HG03280 (cell line): ENCODE measurements at regions not wholly inside any gene's neighbourhood (a gene's known extent, or its start where the extent isn't known, plus 50 kb on each side); places are given as distances from the start of the nearest gene placed in this dataset.
"Not testable (repeated sequence)": the region's sequence is repeated elsewhere in the genome, so short reads cannot be mapped to it uniquely, and the experiment has no call there.

Source experiments
- ATAC-seq: cut with Tn5 transposase; IDR thresholded peaks from one replicate; pipeline ENCODE4 v1.9.1; 2021; ENCODE audit warnings: mild to moderate bottlenecking, moderate library complexity; ENCODE audit not compliant: unreplicated experiment

DNA sequence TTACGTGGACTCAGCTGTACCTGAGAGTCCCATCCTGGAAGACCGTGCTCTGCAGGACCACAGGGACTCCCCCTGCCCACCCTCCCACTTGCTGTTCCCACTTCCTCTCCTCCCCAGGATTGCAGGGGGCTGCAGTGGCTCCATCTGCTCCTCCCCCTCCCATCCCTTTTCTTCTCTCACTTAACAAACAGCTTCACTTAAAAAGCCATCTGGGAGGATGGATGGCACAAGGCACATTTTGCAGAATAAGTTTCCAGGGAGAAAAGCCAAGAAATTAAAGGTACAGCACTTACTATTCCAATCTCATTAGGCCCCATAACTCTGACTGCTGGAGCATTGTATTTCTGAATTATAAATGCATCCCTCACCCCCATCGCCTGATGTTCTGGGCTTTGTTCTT is 458.7 kb downstream of the PTPRU start:
- no peak for ATAC-seq

DNA sequence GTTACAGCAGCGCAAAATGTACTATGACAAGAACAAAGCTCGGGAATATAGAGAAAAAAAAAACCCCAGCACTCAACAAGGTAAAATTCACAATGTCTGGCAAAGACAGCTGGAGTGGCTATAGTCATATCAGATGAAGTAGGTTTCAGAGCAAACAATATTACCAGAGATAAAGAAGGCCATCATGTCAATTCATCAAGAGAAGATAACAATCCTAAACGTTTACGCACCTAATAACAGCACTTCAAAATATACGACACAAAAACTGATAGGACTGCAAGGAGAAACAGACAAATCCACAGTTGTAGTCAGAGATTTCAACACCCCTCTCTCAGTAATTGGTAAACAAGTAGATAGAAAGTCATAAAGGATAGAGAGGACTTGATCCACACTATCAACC is 455.2 kb downstream of the PTPRU start:
- ATAC-seq = no peak

DNA sequence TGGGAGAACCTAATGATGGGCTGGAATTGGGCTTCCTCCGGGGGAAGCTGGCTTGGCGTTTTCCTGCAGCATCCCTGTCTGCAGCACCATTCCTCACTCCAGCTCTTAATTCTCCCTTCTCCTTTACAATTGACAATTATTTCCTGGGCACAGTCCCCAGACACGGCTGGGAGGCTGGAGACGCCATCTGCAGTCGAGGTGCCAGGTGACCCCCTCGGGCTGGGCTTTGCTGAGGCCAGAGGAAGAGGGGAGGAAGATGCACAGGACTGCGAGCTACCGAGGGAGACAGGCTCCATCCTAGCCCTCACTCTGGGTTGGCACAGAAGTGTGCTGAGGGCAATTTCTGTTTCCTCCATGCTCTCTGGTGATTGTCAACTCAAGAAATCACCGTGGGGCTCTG is 453.8 kb downstream of the PTPRU start:
- no peak for ATAC-seq

DNA sequence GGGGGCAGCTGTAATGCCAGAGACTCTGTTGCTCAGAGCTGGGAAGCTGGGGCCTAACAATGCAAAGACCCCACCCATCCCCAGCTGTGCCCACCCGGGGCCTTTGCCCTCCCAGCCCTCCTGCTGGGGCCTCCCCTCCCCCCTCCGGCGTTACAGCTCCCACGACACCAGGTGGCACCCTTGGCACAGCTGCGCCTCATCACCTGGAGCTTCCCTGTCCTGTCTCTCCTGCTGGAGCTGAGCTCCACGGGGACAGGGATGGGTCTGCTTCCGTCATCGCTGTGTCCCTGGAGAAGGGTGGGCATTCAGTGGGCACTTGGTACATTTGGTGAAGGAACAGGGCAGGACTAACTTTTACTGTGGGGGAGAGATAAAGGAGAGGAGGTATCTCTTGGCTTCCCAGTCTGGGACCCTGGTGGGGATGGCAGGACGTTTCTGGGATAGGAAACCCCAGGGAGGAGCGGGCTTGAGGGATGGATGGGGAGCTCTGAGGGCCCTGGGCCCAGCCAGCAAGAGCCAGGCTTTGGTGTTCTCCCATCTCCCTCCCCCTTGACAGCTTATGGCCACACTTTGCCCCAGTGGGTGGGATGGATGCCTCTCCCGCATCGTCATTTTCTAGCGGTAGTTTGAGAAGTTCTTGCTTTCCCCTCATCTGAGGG is 453.2 kb downstream of the PTPRU start:
- no peak for ATAC-seq

DNA sequence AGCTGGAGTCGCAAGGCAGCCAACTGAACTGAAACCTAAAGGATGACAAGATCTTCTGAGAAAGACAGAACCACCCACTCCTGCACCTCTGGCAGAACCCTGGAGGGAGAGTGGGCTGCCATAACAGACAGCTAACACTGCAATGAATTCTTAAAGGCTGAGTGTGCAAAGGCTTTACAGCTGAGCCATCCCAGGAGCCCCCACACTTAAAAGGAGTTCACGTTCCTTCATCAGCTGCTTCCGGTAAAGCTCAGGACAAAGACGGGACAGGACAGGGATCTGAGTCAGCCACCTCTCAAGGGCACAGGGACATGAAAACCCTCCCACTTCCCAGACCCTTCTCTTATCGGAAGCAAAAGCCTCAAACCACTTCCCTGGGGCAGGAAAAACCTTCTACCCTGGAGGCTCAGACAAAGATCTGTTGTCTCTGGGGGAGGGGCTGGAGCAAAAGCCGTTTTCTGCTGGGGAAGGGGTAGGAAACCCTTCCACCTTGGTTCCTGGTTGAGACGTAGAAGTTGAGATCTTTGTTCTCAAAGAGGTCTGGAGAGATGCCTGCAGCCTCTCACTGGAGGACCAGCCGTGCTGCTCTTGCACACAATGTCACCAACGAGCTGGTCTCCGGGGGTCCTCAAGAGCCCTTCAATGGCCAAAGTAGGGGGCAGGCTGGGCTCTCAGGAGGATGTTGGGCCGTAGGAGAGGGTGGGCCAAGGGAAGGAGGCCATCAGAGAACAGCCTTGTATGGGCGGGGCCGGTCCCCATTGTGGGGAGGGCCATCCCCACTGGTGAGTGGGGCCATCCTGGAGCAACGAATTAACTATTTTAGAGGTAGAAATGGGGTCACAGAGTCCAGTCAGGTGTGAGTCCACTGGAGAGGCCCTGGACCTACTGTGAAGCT is 452.4 kb downstream of the PTPRU start:
- ATAC-seq = no peak

DNA sequence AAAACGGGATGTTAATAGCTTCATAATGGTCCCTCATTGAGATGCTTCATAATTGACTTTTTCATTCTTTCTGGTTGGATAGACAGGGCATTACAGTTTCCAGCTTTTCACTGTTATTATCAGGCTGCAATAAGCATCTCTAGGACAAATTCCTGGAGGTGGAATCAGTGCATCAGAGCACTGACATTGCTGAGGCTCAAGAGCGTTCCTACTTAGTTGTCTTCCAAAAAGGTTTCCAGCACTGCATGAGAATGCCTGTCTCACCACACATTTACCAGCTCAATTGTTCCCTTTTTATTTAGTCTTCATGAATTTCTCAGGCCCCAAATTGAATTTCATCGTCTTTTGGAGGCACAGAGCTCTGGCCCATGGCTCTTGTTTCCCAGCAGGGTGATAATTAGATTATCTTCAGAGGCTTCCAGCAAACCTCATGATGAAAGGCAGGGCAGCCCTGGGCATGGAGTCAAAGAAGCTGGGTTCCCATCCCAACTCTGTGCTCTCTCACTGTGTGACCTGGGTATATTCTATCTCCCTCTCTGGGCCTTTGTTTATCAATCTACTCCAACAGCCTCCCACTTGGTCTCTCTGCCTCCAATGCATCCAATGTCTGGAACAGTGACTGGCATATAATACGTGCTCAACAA is 451.4 kb downstream of the PTPRU start:
- ATAC-seq = no peak

DNA sequence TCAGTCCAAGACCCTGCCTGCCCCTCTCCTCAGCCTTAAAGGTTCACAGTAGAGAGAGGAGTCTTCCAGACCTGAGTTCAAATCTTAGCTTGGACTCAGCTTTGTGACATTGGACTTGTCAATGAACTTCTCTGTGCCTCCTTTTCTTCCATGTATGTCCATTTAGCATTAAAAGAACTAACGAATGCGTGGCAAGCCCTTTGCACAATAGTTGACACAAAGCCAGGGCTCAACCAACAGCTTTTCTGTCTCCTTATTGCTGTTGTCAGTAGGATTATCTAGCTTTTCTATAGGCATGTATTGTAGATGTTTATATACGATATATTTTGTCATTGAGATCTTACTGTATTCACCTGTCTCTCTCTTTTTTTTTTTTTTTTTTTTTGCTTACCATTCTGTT is 450.8 kb downstream of the PTPRU start:
- ATAC-seq = no peak

DNA sequence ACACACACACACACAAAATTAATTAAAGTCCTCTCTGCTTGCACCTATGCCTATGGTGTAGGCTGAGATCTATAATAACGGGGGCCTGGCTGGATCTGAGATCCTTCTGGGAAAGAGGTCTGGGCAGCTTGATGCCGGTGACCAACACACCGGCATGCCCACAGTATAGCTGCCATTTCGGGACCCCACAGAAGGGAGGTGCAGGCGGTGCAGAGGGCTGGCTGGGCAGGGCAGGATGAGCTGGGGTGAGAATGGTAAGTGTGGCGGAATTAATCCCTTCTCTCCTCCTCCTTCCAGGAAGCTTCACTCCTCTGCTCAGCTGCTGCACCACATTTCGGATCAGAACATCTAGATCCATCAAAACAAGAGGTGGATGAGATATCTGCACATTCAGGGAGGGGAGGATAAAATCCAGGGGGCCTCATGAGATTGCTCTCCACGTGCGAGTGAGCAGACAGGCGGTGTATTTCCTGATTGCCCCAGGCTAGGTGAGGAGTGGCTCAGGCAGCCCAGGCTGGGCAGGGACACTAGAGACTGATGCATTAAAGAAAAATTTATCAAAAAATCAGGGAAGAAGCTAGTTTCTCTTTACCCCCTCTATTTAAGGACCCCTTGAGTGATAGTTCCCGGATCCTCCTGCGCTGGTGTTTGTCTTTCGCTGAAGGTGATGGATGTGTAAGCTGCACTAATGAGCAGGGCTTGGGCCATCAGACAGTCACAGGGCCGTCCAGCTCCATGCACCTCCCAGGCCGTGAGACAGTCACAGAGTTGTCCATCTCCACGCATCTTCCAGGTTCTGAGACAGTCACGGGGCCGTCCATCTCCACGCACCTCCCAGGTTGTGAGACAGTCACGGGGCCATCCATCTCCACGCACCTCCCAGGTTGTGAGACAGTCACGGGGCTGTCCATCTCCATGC is 449.9 kb downstream of the PTPRU start:
- no peak for ATAC-seq

DNA sequence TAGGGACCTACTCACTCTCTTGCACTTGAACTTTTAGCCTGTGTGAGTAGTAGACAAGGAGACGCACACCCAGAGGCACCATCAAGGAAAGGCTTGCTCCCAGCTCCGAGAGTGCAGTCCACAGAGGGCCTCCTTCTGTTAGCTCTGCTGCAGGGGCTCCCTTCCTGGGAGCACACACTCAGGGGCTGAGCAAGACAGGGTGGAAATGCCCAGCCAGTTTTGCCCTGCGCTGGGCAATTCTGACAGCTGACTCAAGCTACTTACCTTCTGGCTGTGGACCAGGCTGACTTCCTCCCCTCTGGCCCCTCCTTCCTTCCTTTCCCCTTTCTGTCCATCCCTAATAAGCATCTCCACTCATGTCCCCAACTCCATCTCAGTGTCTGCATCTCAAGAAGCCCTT is 449.1 kb downstream of the PTPRU start:
- ATAC-seq = no peak

DNA sequence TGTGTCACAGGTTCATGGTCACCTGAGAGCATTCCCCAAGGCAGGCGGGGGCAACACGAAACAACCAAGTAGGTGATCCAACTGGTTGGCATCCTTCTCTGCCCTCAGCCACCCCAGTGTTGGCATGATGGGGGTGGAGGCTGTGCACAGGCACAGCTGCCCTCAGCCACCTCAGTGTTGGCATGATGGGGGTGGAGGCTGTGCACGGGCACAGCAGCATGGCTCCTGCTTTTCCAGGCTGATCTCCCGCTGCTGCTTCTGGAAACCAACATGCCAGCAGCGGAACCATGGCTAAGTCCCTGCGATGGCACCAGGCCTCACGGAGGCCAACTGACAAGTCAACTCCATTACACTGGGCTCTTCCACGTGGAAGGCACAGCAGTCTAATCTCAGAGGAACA is 447.8 kb downstream of the PTPRU start:
- no peak for ATAC-seq

DNA sequence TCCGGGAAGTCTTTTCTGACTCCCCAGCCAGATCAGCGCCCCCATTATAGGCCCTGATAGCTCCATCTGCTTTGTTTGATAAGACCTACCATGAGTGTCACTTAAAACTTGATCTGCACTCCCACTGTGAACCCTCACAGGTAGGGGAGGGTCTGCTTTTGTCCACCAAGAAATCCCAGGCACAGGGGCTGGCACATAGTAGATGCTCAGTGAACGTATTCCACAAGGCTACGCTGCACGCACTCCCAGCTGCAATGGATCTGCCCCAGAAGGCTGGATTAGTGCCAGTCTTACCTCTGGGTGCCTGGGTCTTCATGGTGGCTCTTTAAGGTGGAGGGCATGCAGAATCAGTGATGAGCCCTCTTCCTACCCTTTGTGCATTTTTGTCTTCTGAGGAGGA is 447.1 kb downstream of the PTPRU start:
- ATAC-seq = no peak

DNA sequence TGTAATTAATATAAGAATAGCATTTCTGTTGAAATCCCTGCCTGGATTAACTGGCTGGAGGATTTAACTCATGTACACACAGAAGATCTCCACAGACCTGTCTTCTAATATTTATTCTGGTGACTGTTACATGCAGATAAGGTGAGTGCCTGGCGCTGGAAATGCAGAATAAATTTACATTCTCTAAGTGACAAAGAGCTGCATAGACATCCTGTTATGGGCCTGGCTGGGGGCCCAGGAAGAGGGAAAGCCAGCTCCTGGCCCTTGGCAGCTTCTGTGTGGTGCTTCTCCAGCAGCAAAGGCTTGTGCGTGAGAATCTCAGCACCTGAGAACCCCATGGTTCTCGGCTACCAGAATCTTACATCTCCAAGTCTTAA is 446.6 kb downstream of the PTPRU start:
- no peak for ATAC-seq

DNA sequence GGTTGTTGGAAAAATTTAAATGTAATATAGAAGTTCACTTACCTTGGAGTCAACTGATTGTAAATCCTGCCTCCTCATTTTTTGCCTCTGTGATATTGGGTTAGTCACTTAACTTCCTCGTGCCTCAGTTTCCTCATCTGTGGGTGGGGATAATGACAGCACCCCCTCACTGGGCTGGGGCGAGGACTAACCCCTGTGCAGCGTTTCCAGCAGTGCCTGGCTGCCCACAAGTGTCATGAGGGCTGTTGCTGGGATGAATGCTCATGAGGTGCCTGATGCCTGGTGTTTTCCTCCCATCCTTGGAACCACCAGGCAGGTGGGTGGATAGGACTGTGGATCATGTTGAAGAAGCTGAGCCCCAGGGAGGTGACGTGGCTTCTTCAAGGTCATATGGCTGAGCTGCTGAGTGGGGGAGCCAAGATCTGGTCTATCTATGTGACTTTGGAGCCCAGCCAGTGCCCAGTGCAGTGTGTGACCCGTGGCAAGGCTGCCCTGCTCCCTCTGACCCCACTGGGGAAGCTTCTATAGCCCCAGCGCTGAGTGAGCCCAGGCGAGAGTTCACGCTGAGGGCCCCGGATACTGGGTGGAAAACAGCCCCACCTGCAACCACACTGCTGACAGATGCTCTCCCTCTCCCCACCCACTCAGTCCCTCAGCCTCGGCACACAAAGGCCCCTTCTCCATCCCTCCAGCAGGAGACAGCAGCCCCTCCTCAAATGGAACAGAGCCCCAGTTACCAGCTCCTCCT is 446.0 kb downstream of the PTPRU start:
- no peak for ATAC-seq

DNA sequence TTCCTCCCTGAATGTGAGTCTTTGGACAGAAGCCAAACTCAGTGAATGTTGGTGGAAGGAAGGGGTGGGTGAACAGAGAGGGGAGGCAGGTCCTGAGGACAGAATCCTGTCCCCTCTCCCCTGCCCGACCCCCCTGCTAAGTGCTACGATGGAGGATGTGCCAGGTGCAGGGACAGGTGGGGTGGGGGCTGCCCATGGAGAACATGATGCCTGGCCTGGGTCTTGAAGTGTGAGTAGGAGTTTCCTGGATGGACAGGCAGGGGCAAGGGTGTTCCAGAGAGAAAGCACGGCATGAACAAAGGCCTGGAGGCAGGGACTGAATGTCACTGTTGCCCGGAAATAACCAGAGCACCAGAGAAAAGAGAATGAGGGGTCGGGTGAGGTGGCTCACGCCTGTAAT is 445.1 kb downstream of the PTPRU start:
- ATAC-seq = not testable (repeated sequence)

DNA sequence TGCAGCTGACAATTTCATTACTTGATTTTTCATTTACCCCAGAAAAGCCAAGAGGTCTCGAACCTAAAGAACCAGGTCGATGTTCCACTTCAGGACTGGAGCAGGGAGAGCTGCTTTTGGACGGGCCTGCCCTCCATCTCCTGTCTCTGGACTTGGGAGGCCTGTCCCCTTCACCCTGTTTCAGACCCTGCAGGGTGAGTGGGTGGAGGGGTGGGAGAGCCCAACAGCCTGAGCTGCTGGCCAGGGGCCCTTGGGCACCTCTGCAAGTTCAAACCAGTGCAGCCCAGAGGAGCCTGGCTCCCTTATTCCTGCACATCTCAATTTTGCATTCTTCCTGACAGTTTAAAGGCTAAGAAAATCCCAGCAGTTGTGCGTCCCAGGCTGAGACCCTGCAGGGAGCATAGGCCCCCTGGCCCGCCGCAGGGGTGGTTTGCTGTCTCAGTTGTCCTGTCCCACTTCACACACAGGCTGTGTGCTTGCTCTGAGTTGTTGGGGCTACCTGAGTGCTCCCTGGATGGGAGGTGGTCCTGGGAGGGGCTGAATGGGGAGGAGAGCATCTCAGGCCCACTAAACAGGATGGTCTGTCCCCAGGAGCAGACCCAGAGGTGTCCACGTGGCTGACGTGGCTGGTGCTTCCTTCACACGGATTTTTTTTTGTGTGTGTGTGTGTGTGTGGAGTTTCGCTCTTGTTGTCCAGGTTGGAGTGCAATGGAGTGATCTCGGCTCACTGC is 443.7 kb downstream of the PTPRU start:
- no peak for ATAC-seq

DNA sequence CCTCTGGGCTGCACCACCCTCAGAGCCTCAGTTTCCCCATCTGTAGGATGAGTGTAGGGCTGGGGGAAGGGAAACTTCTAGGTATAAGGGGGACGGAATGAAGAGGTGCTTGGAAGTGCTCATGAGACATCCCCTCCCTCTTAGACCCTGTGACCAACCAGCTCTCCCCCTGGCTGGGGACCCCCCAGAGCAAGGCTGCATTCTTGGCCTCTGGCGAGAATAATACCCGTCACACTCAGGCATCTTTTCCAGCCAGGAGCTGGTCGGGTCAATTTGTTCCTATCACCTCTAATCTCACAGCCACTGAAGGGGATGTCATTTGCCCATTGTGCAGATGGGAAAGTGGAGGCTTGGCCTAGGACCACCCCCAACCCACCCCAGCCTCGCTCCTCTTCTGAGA is 443.0 kb downstream of the PTPRU start:
- no peak for ATAC-seq

DNA sequence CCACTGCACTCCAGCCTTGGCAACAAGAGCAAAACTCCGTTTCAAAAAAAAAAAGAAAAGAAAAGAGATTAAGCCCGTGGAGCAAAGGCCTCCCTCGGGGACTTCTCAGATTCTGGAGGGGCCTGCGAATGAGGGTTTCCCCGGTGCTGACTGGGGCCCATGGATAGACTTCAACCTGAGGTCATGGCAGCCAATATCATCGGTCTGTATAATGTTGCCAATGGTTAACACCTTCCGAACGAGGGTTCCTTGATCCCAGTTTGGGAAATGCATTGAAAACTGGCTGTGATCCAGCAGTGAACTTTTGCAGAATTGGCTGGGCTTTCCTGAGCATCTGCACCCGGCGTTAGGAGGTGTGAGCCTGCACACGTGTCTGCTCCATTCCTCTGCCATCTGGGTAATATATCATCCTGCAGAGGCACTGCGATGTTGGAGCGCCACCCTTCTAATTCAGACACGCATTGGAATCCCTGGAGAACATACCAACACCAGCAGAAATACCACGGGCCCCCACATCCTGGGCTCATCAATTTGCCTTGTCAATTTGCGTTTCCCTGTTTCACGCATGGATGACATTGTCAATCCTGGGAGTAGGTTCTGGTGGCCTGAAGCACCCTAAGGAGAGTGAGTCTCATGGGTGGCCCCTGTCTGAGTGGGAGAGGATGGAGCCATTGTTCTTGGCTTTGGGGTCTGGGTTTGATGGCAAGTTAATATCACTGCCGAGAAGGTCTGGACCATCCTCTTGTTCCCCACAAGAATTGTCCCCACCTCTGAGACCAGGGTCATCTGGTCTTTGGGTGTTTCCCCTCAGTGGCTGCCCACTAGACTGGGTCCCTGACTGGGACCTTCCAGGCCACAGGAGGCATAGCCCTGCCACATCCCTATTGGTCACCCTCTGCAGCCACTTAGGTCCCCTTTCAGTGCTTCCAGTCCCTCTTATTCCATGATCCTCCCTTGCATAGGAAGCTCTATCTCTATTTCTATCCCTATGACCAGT is 441.0 kb downstream of the PTPRU start:
- no peak for ATAC-seq

DNA sequence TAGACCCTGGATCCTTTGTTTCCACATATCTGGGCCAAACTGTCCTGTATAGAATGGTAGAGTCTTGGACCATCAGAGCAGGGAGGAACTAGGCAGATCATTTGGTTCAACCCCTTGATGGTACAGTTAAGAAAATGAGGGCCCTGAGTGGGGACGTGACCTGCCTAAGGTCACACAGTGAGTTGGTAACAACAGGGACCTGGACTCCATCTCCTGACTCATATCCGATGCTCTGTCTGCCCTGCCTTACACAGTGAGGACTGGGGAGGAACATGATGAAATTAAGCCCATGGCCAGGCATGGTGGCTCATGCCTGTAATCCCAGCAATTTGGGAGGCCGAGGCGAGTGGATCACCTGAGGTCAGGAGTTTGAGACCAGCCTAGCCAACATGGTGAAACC is 440.2 kb downstream of the PTPRU start:
- ATAC-seq = no peak
